ENCODE measurements at regions not wholly inside any gene's neighbourhood (a gene's known extent, or its start where the extent isn't known, plus 50 kb on each side); places are given as distances from the start of the nearest gene placed in this dataset.
A peak's percentile ranks its signal among the peaks of the same experiment; 100 is the strongest.

DNA sequence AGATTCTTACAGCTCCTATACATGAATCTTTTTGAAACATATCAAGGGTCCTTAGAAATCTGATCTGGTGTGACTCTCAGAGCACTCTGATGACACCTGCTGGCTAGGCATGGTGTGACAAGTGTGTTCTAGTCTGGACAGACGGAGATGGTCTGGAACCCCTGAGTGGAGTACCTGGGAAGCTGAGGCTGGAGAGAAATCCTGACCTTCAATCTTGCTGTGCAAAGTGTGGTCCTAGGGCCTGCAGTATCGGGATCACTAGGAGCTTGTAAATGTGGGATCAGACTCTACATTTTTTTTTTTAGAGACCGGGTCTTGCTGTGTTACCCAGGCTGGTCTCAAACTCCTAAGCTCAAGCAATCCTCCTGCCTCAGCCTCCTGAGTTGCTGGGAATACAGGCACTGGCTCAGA, 78.6 kb upstream of the SOD1 start:
- Histone ChIP-seq H2BK120ac (replicated peaks; ENCODE audit: low read depth, low read length) (no peak overlapping the region), H2BK12ac (ENCODE audit: low read depth, low read length) (no peak overlapping the region), H3K4me3 (ENCODE audit: extremely low read depth in 1 of 4, insufficient read depth in 2 of 4, low read depth in 3 of 4, low read length in 4 of 4) (no peak overlapping the region), H3K36me3 (ENCODE audit: control insufficient read depth in 2 of 4, insufficient read depth in 4 of 4, low read length in 3 of 4) (no peaks in the 10 kb centered on the region), H4K5ac (ENCODE audit: insufficient read length, low read depth, low read length) (no peak overlapping the region), H4K8ac (ENCODE audit: extremely low read depth, insufficient read depth, low read length) (no peak overlapping the region), H3K4me2 (ENCODE audit: insufficient read depth in 1 of 2, low read depth in 2 of 2, low read length in 2 of 2) (no peak overlapping the region), H2BK15ac (ENCODE audit: low read length) (no peak overlapping the region), H3K27me3 (replicated peaks in 1 of 4; ENCODE audit: control insufficient read depth in 3 of 4, extremely low read depth in 1 of 4, insufficient read depth in 3 of 4, low read length in 3 of 4) (no peaks in the 10 kb centered on the region), H3K18ac (ENCODE audit: extremely low read depth, low read length) (no peak overlapping the region), H3K9me3 (ENCODE audit: insufficient read depth in 2 of 2, low read depth in 1 of 2, low read length in 1 of 2) (no peaks in the 10 kb centered on the region), H2AFZ (ENCODE audit: low read length) (no peak overlapping the region), H3K23ac (ENCODE audit: insufficient read length) (no peak overlapping the region), H4K91ac (replicated peaks; ENCODE audit: insufficient read length, low read length) (no peak overlapping the region), H2AK5ac (ENCODE audit: low read depth, low read length) (no peak overlapping the region), H3K9ac (replicated peaks in 1 of 4; ENCODE audit: extremely low read depth in 1 of 4, low read depth in 3 of 4, low read length in 3 of 4) (no peak overlapping the region), H3K4ac (replicated peaks; ENCODE audit: insufficient read length, low read depth, low read length) (no peak overlapping the region), H2BK20ac (ENCODE audit: low read length) (no peak overlapping the region), H3K79me2 (ENCODE audit: control insufficient read depth in 1 of 2, insufficient read depth in 2 of 2, low read length in 2 of 2) (no peaks in the 10 kb centered on the region), H4K20me1 (replicated peaks in 1 of 2; ENCODE audit: control insufficient read depth in 1 of 2, insufficient read depth in 2 of 2, low read length in 2 of 2) (no peaks in the 10 kb centered on the region), H3K14ac (ENCODE audit: insufficient read length) (no peak overlapping the region), H3K56ac (replicated peaks; ENCODE audit: insufficient read length, low read depth, low read length) (no peak overlapping the region), H3K23me2 (ENCODE audit: low read depth, low read length) (no peaks in the 10 kb centered on the region), H3K79me1 (ENCODE audit: low read depth, low read length) (no peaks in the 10 kb centered on the region), H3K4me1 (replicated peaks in 1 of 4; ENCODE audit: control insufficient read depth in 3 of 4, insufficient read depth in 4 of 4, low read length in 3 of 4) (no peaks in the 10 kb centered on the region), H3K27ac (ENCODE audit: low read depth, low read length) (no peak overlapping the region), H2BK5ac (ENCODE audit: low read depth, low read length) (no peak overlapping the region)
- FAIRE-seq: peak; percentile 87
- ChIA-PET POLR2A (ENCODE audit: partially characterized antibody) (interaction anchor here (0.6 to 2.8 kb wide), 4 partner anchors 9 to 106 kb away, joined by 3 to 11 read pairs (median 4); no protein-coding TSS in a partner anchor), CTCF (ENCODE audit: partially characterized antibody) (interaction anchor here (0.5 to 10.6 kb wide), 83 partner anchors 10 to 502 kb away, joined by 3 to 107 read pairs (median 5); partner anchors contain the start of gene TIAM1)
- TF ChIP-seq YY1 (IDR thresholded peaks at IDR 0.05; ENCODE audit: low read depth, low read length) (no peak), RAD21 (IDR thresholded peaks at IDR 0.05 in 1 of 2, conservative IDR thresholded peaks at IDR 0.05 in 1 of 2; ENCODE audit: low read depth in 2 of 2, low read length in 2 of 2) (peak; percentile 91 to 94)
- TF ChIP-seq, protein P1, sequence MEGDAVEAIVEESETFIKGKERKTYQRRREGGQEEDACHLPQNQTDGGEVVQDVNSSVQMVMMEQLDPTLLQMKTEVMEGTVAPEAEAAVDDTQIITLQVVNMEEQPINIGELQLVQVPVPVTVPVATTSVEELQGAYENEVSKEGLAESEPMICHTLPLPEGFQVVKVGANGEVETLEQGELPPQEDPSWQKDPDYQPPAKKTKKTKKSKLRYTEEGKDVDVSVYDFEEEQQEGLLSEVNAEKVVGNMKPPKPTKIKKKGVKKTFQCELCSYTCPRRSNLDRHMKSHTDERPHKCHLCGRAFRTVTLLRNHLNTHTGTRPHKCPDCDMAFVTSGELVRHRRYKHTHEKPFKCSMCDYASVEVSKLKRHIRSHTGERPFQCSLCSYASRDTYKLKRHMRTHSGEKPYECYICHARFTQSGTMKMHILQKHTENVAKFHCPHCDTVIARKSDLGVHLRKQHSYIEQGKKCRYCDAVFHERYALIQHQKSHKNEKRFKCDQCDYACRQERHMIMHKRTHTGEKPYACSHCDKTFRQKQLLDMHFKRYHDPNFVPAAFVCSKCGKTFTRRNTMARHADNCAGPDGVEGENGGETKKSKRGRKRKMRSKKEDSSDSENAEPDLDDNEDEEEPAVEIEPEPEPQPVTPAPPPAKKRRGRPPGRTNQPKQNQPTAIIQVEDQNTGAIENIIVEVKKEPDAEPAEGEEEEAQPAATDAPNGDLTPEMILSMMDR (IDR thresholded peaks at IDR 0.05; ENCODE audit: control extremely low read depth in 1 of 3, insufficient read depth in 1 of 3, low read depth in 1 of 3, low read length in 3 of 3): peak; percentile 73 to 91 (median 86)
- DNase-seq (ENCODE audit: low read depth in 1 of 2, low spot score in 2 of 2): peak in 1 of 2 experiments; percentile 85
- 48% methylated on average over 3 of the region's 3 CpGs; no CpG with 5 or more reads in 1 of the 2 experiments for WGBS, 2 experiments (ENCODE audit: extremely low coverage in 1 of 2, insufficient coverage in 1 of 2, insufficient read length in 1 of 2, insufficient replicate concordance in 2 of 2, low coverage in 1 of 2, low lambda C conversion rate in 2 of 2, missing lambda C conversion rate in 1 of 2)
